HG03432 (cell line): ENCODE measurements at regions not wholly inside any gene's neighbourhood (a gene's known extent, or its start where the extent isn't known, plus 50 kb on each side); places are given as distances from the start of the nearest gene placed in this dataset.
"Not testable (repeated sequence)": the region's sequence is repeated elsewhere in the genome, so short reads cannot be mapped to it uniquely, and the experiment has no call there.

Source experiments
- ATAC-seq: cut with Tn5 transposase; IDR thresholded peaks from one replicate; pipeline ENCODE4 v1.9.1; 2021; ENCODE audit warnings: mild to moderate bottlenecking, moderate library complexity; ENCODE audit not compliant: unreplicated experiment

GRCh38 chr5:174462129-174462528 lies 262.3 kb upstream of the MSX2 start:
- ATAC-seq = no peak

DNA sequence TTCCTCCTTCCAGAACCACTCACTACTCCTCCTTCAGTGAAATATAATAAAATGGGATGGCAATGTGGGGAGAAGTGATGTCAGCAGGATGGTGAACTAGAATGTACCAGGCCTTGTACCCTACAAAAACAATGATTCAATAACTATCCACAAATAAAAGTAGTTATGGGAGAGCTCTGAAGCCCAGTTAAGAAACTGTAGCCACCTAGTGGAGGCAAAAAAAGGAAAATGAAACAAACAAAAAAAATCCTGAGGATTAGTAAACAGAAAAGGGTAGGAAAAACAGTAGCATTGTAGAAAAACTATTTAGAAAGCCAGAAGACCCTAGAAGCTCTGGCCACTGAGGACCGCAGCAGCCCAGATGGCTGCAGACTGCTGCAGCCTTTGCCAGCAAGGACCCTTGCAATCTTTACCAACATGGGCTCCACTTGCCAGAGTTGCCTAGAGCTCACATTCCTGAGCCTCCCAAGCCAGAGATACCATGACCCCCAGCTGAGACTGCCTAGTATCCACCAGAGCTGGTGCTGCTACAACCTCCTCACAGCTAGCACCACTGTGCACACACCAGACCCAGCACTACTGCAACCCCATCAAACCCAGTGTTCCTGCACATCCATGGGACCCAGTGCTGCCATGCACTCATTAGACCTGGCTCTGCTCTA lies 259.7 kb upstream of the MSX2 start:
- no peak for ATAC-seq

DNA sequence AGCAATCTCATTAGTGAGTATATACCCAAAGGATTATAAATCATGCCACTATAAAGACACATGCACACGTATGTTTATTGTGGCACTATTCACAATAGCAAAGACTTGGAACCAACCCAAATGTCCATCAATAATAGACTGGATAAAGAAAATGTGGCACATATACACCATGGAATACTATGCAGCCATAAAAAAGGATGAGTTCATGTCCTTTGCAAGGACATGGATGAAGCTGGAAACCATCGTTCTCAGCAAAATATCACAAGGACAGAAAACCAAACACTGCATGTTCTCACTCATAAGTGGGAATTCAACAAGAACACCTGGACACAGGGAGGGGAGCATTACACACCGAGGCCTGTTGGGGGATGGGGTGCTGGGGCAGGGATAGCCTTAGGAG lies 252.9 kb upstream of the MSX2 start:
- not testable (repeated sequence) for ATAC-seq

- ATAC-seq = no peak
Observed at GRCh38 chr5:174472956-174473355, 251.4 kb upstream of the MSX2 start.

DNA sequence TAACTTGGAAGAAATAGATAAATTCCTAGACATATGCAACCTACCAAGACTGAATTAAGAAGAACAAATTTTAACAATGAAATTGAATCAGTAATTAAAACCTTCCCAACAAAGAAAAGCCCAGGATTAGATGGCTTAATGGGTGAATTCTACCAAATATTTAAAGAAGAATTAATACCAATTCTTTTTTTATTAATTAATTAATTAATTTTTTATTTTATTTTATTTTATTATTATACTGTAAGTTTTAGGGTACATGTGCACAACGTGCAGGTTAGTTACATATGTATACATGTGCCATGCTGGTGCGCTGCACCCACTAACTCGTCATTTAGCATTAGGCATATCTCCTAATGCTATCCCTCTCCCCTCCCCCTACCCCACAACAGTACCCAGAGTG lies 248.4 kb upstream of the MSX2 start:
- not testable (repeated sequence) for ATAC-seq

- ATAC-seq = no peak
Observed at GRCh38 chr5:174479325-174479724, 245.1 kb upstream of the MSX2 start.

DNA sequence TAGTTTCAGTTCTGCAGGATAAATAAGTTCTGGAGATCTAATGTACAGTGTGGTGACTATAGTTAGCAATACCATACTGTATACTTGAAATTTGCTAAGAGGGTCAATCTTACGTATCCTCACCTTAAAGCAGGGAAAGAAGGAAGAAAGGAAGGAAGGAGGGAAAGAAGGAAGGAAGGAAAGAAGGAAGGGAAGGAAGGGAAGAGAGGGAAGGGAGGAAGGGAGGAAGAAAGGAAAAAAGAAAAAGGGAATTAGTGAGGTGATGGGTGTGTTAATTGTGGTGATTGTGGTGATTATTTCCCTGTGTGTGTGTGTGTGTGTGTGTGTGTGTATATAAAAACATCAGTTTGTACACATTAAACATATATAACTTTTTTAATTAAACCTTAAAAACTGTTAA lies 242.6 kb upstream of the MSX2 start:
- ATAC-seq = no peak

GRCh38 chr5:174482607-174483024 lies 241.8 kb upstream of the MSX2 start:
- ATAC-seq = no peak

DNA sequence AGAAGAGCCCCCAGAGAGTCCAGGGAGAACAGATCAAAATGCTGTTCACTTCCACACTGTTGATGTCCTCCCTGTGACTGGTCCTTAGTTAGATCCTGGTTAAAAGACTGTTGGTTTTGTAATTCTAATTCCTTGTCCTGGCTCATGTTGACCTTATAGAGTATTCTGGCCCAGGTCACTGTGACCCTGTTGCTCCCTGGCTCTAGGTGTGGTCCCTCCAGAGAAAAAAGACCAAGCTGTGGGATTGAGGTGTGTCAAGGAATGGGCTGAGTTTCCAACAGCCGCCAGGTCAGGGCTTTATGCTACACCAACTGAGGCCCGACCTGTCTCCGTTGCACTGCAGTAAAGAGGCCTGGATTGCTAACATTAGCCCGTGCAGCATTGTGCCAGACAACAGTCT lies 241.0 kb upstream of the MSX2 start:
- ATAC-seq = no peak

GRCh38 chr5:174489215-174489614 lies 235.2 kb upstream of the MSX2 start:
- no peak for ATAC-seq

- no peak for ATAC-seq
Observed at GRCh38 chr5:174489920-174490597, 234.3 kb upstream of the MSX2 start.

DNA sequence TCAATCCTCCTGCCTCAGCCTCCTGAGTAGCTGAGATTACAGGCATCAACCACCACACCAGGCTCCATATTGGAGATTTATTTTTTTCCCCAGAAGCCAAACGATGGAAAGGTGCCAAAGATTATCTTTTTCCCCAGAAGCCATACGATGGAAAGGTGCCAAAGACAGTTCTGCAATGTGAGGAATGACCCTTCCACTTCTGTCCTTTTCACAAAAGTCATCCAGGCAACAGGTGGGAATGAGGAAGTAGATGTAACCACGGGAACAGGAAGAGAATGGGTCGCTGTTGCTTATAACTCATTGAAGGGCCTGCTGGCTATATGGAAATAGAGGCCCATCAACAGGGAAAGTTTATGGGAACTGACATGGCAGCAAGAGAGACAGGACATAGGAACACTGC lies 233.7 kb upstream of the MSX2 start:
- no peak for ATAC-seq

GRCh38 chr5:174491265-174491664 lies 233.1 kb upstream of the MSX2 start:
- no peak for ATAC-seq

DNA sequence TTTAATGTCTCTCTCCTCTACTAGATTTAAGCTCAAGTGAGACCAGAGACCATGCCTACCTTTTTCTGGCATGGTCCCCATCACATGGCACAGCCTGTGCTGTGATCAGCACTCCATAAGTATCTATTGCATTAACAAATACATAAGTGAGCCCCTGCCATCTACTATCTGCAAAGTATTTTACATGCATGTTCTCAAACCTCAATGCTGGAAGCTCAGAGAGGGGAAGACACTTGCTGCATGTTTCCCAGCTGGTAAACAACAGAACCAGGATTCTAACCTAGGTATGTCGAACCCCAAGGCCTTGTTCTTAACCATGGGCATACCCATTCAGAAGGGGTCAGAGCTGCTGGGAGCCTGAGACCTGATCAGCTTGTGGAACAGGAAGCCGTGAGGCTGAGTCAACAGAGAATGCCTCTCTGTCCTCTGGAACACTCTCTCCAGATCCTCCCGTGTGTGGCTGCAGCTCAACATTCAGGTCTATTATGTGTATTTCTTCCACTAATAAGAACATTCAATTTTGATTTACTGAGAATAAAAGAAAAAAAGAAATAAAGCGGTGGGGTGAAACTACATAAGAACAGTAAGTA lies 232.5 kb upstream of the MSX2 start:
- ATAC-seq = no peak

DNA sequence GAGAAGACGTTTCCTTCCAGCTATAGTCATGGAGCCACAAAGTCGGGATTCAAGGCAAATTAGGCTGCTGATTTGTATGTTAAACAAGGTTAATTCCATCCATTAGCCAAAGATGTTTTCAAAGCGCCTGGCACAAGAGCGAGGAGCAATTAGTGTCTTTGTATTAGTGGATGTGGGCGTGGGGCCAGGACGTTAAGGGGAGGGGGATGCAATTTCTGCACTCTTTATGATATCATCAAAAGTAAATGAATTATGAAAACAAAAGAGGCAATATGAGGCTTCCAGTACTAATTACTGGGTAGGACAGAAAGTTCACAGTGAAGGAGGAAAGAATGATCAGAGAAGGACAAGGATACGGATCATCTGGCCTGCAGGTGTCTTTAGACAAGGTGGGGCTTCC lies 230.9 kb upstream of the MSX2 start:
- ATAC-seq = no peak

GRCh38 chr5:174497939-174498338 lies 226.4 kb upstream of the MSX2 start:
- not testable (repeated sequence) for ATAC-seq

DNA sequence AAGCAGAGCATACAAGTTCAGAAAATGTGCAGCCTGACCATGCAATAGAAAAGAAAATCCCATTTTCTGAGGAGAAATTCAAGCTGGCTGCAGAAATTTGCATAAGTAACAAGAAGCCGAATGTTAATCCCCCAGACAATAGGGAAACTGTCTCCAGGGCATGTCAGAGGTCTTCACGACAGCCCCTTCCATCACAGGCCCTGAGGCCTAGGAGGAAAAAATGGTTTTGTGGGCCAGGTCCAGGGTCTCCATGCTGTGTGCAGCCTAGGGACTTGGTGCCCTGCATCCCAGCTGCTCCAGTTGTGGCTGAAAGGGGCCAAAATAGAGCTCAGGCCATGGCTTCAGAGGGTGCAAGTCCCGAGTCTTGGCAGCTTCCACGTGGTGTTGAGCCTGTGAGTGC lies 225.8 kb upstream of the MSX2 start:
- not testable (repeated sequence) for ATAC-seq

GRCh38 chr5:174500636-174501035 lies 223.7 kb upstream of the MSX2 start:
- no peak for ATAC-seq

- no peak for ATAC-seq
Observed at GRCh38 chr5:174501461-174502069, 222.8 kb upstream of the MSX2 start.

GRCh38 chr5:174503086-174503460 lies 221.3 kb upstream of the MSX2 start:
- ATAC-seq = no peak

- ATAC-seq = no peak
Observed at GRCh38 chr5:174503461-174504265, 220.7 kb upstream of the MSX2 start.
